Lower lobe of right lung (tissue), 2 donors: ENCODE measurements at regions not wholly inside any gene's neighbourhood (a gene's known extent, or its start where the extent isn't known, plus 50 kb on each side); places are given as distances from the start of the nearest gene placed in this dataset.

ENCODE experiments used
- ATAC-seq, 2 donors: fragments of 200-7000 bp; cut with Tn5 transposase; one replicate each; pipeline ENCODE4 v1.9.1; 2020 to 2022; ENCODE audit warnings: mild to moderate bottlenecking in 2 of 2, moderate library complexity in 2 of 2
- DNase-seq: peaks from one replicate; pipeline ENCODE4 v3.0.0-alpha.2; 2020
- H3K27ac ChIP-seq: fragments of 200-600 bp; one replicate; pipeline ENCODE4 v1.8.0; 2022
- H3K27me3 ChIP-seq: fragments of 200-600 bp; one replicate; pipeline ENCODE4 v1.8.0; 2022; ENCODE audit warnings: low read depth
- H3K36me3 ChIP-seq: fragments of 200-600 bp; one replicate; pipeline ENCODE4 v1.8.0; 2022; ENCODE audit warnings: mild to moderate bottlenecking
- H3K4me1 ChIP-seq: fragments of 200-600 bp; one replicate; pipeline ENCODE4 v1.8.0; 2022
- H3K4me3 ChIP-seq: fragments of 200-600 bp; one replicate; pipeline ENCODE4 v1.8.0; 2022; ENCODE audit warnings: mild to moderate bottlenecking
- H3K9me3 ChIP-seq: fragments of 200-600 bp; one replicate; pipeline ENCODE4 v1.8.0; 2022
- CTCF ChIP-seq: fragments of 200-600 bp; IDR thresholded peaks from one replicate; pipeline ENCODE4 v1.8.0; 2022; ENCODE audit warnings: antibody characterized with exemption, mild to moderate bottlenecking
- intact Hi-C: fragments of 100-400 bp; cut with DNase I; formaldehyde crosslinking; loops from one replicate; pipeline ENCODE4 v1.11.0; 2022
- donor health status: DM: no; HTN: yes; CAD: no; lungs with severe emphysema.

DNA sequence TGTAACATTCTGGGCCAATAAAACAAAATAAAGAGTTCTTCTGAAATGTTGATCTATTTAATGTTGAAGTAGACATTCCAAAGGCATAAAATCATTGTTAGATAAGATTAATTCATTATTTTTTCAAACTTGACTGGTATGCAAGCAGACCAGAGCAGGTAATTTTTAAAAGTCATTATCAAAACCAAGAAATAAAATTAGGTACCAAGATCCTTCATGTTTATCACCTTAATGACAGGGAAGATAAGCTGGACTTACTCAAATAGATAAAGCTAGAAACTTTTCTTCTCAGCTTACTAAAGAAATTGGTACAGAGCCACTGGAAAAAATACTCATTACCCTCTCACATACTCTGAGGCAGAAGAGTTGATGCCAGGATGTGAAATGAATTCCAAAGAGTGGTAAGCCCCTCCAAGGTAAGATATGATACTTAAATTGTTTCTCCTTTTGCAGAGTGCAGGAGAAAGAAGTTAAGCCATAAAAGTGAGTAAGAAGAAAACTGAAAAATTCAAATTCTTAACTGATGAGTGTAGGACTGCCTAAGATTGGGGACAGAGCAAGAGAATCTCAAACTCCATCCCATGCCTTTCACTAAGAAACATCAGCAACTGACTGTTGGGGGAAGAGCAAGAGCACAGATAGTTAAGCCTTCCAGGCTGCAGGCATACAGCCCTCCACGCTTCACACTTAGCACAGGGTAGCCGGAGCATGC, 111.9 kb downstream of the SLC41A2 start:
- intact Hi-C loops, result no loop called here
- TF ChIP-seq CTCF, result no peak
- no peak overlapping the region for H3K4me3 ChIP-seq
- ATAC-seq (no peak), DNase-seq (no peak)
- H3K27ac ChIP-seq, result no peak overlapping the region
- H3K4me1 ChIP-seq, result no peaks in the 10 kb centered on the region
- H3K36me3 ChIP-seq, result no peaks in the 10 kb centered on the region
- H3K9me3 ChIP-seq, result no peaks in the 10 kb centered on the region
- H3K27me3 ChIP-seq, result no peaks in the 10 kb centered on the region

DNA sequence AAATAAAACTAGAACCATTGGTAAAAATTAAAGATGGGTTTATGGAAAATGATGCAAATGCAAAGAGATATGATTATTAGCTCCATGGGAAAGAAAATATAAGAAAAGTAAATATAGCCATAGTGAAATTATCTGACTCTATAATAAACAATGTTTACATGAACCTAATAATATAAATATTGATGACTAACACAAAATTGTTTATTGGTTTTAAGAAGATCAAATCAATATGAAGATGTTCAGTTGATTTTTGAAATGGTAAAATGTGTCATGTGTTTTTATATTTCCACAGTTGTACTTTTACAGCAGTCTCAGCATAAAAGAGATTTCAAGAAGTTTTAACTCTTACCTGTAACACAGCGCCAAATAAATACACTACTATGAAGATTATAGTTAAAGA, 114.0 kb downstream of the SLC41A2 start:
- H3K4me1 ChIP-seq, result no peaks in the 10 kb centered on the region
- no peak overlapping the region for H3K4me3 ChIP-seq
- TF ChIP-seq CTCF, result no peak
- ATAC-seq (no peak), DNase-seq (no peak)
- no peaks in the 10 kb centered on the region for H3K27me3 ChIP-seq
- intact Hi-C loops, result no loop called here
- no peaks in the 10 kb centered on the region for H3K9me3 ChIP-seq
- H3K36me3 ChIP-seq, result no peaks in the 10 kb centered on the region
- no peak overlapping the region for H3K27ac ChIP-seq

GRCh38 chr12:104840262-104840661, 117.8 kb downstream of the SLC41A2 start:
- no peak overlapping the region for H3K27ac ChIP-seq
- H3K4me1 ChIP-seq, result no peaks in the 10 kb centered on the region
- H3K4me3 ChIP-seq, result no peak overlapping the region
- DNase-seq (no peak), ATAC-seq (no peak)
- intact Hi-C loops, result no loop called here
- no peaks in the 10 kb centered on the region for H3K36me3 ChIP-seq
- no peak for TF ChIP-seq CTCF
- no peaks in the 10 kb centered on the region for H3K27me3 ChIP-seq
- no peaks in the 10 kb centered on the region for H3K9me3 ChIP-seq

DNA sequence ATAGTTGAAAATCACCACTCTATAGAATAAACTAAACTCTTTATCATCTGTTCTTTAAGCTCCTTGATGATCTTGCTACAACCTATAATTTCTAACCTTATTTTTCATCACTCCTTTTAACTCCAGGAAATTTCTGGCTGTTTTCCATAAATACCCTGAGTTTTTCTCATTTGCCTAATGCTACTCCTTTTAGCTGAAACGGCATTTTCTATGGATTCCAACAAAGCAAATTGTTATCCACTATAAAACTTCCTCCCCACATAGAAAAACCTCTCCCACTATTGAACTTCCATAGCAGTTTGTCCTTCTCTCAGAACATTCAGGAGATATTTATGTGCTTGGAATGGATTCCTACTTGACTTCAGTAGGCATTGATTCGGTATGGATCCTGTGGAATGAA, 122.8 kb downstream of the SLC41A2 start:
- ATAC-seq, result no peak
- Histone ChIP-seq H3K27me3 (no peaks in the 10 kb centered on the region), H3K4me1 (no peaks in the 10 kb centered on the region), H3K4me3 (no peak overlapping the region), H3K36me3 (no peaks in the 10 kb centered on the region), H3K27ac (no peak overlapping the region), H3K9me3 (no peaks in the 10 kb centered on the region)
- no peak for TF ChIP-seq CTCF
- intact Hi-C loops, result no loop called here
- no peak for DNase-seq

- intact Hi-C loops, result no loop called here
Observed at GRCh38 chr12:104834607-104835006, 123.5 kb downstream of the SLC41A2 start.

More at GRCh38 chr12:104834607-104835006, 123.5 kb downstream of the SLC41A2 start:
- H3K9me3 ChIP-seq, result no peaks in the 10 kb centered on the region
- no peak for DNase-seq
- ATAC-seq, result no peak
- no peaks in the 10 kb centered on the region for H3K36me3 ChIP-seq
- no peak overlapping the region for H3K27ac ChIP-seq
- TF ChIP-seq CTCF, result no peak
- no peaks in the 10 kb centered on the region for H3K27me3 ChIP-seq
- H3K4me1 ChIP-seq, result no peaks in the 10 kb centered on the region
- no peak overlapping the region for H3K4me3 ChIP-seq
